GM23338 (cell line): ENCODE measurements at regions not wholly inside any gene's neighbourhood (a gene's known extent, or its start where the extent isn't known, plus 50 kb on each side); places are given as distances from the start of the nearest gene placed in this dataset.

Experiments
- ATAC-seq: fragments of 200-7000 bp; cut with Tn5 transposase; 3 replicates; pipeline ENCODE4 v1.9.1; 2020
- DNase-seq: peaks from one replicate; pipeline ENCODE4 v3.0.0-alpha.2; 2015; ENCODE audit warnings: low spot score
- H2AFZ ChIP-seq: fragments of 200-600 bp; sonication (generic); 2 replicates; pipeline ENCODE4 v1.8.0; 2016; ENCODE audit warnings: antibody characterized with exemption, mild to moderate bottlenecking, moderate library complexity
- H3F3A ChIP-seq: fragments of 200-600 bp; sonication (generic); replicated peaks from 2 replicates; pipeline ENCODE4 v1.8.0; 2017; ENCODE audit warnings: antibody characterized with exemption, mixed run types, low read depth
- H3K27ac ChIP-seq: fragments of 200-600 bp; sonication (generic); 2 replicates; pipeline ENCODE4 v1.6.1; 2016; ENCODE audit warnings: low read depth
- H3K27me3 ChIP-seq: fragments of 200-600 bp; sonication (generic); 2 replicates; pipeline ENCODE4 v1.8.0; 2016; ENCODE audit warnings: mild to moderate bottlenecking, mixed run types, moderate library complexity; ENCODE audit not compliant: insufficient read depth
- H3K36me3 ChIP-seq: fragments of 200-600 bp; sonication (generic); 2 replicates; pipeline ENCODE4 v1.8.0; 2016; ENCODE audit warnings: mild to moderate bottlenecking; ENCODE audit not compliant: insufficient read depth
- H3K4me1 ChIP-seq: fragments of 200-600 bp; sonication (generic); 2 replicates; pipeline ENCODE4 v1.8.0; 2016; ENCODE audit warnings: mild to moderate bottlenecking, moderate library complexity; ENCODE audit not compliant: insufficient read depth
- H3K4me2 ChIP-seq: fragments of 200-600 bp; sonication (generic); 2 replicates; pipeline ENCODE4 v1.7.1; 2017; ENCODE audit warnings: mixed run types
- H3K4me3 ChIP-seq: fragments of 200-600 bp; sonication (generic); 2 replicates; pipeline ENCODE4 v1.6.1; 2016; ENCODE audit warnings: mixed run types
- H3K79me2 ChIP-seq: fragments of 200-600 bp; sonication (generic); replicated peaks from 2 replicates; pipeline ENCODE4 v1.8.0; 2017; ENCODE audit warnings: mild to moderate bottlenecking; ENCODE audit not compliant: insufficient read depth
- H3K9me2 ChIP-seq: fragments of 200-600 bp; sonication (generic); 2 replicates; pipeline ENCODE4 v1.8.0; 2017; ENCODE audit not compliant: insufficient read depth
- H4K20me1 ChIP-seq: fragments of 200-600 bp; sonication (generic); replicated peaks from 2 replicates; pipeline ENCODE4 v1.8.0; 2017; ENCODE audit warnings: mild to moderate bottlenecking; ENCODE audit not compliant: insufficient read depth
- H3K27ac Mint-ChIP-seq: 2 replicates; pipeline ENCODE4 v1.8.0; 2020; ENCODE audit warnings: inconsistent platforms, mild to moderate bottlenecking, moderate library complexity, mixed read lengths
- H3K27me3 Mint-ChIP-seq: 3 replicates; pipeline ENCODE4 v1.8.0; 2022; ENCODE audit warnings: low read depth, mild to moderate bottlenecking, moderate library complexity, mixed read lengths, inconsistent platforms; ENCODE audit not compliant: insufficient read depth, poor library complexity
- H3K36me3 Mint-ChIP-seq: 3 replicates; pipeline ENCODE4 v1.8.0; 2021; ENCODE audit warnings: low read depth, mild to moderate bottlenecking, inconsistent platforms, moderate library complexity, mixed read lengths
- H3K4me1 Mint-ChIP-seq: 3 replicates; pipeline ENCODE4 v1.8.0; 2020; ENCODE audit warnings: mild to moderate bottlenecking, inconsistent platforms, mixed read lengths
- H3K4me3 Mint-ChIP-seq: 3 replicates; pipeline ENCODE4 v1.8.0; 2021; ENCODE audit warnings: moderate library complexity, mild to moderate bottlenecking, inconsistent platforms, mixed read lengths
- H3K9me3 Mint-ChIP-seq: 3 replicates; pipeline ENCODE4 v1.8.0; 2020; ENCODE audit warnings: moderate library complexity, mild to moderate bottlenecking, inconsistent platforms, mixed read lengths
- CREB1 ChIP-seq: fragments of 250-450 bp; sonication (Bioruptor Pico); IDR thresholded peaks from 2 replicates; pipeline ENCODE4 v1.5.0; 2020; ENCODE audit warnings: low read depth, mild to moderate bottlenecking, moderate library complexity
- CTCF ChIP-seq, 2 experiments: fragments of 200-600 bp in 1 of 2; sonication (generic) in 1 of 2; conservative IDR thresholded peaks; 2 replicates each; pipeline versions ENCODE4 v1.5.1 to v1.6.1; 2016 to 2017; ENCODE audit warnings: antibody characterized with exemption in 2 of 2, low read depth in 2 of 2, mild to moderate bottlenecking in 2 of 2, moderate library complexity in 1 of 2
- ETS1 ChIP-seq: IDR thresholded peaks from 2 replicates; pipeline ENCODE4 v1.6.1; 2016; ENCODE audit warnings: antibody characterized with exemption
- EZH2 ChIP-seq: fragments of 200-600 bp; sonication (generic); IDR thresholded peaks from one replicate; pipeline ENCODE4 v1.8.0; 2017; ENCODE audit warnings: antibody characterized with exemption, mild to moderate bottlenecking, low read depth; ENCODE audit not compliant: unreplicated experiment
- EZH2phosphoT487 ChIP-seq: fragments of 200-600 bp; sonication (generic); IDR thresholded peaks from one replicate; pipeline ENCODE4 v1.8.1; 2018; ENCODE audit warnings: antibody characterized with exemption; ENCODE audit not compliant: unreplicated experiment
- JUNB ChIP-seq: IDR thresholded peaks from one replicate; pipeline ENCODE4 v1.6.1; 2016; ENCODE audit warnings: antibody characterized with exemption; ENCODE audit not compliant: unreplicated experiment
- NANOG ChIP-seq: IDR thresholded peaks from 2 replicates; pipeline ENCODE4 v1.6.1; 2016; ENCODE audit warnings: antibody characterized with exemption, borderline replicate concordance
- POLR2AphosphoS5 ChIP-seq: IDR thresholded peaks from 2 replicates; pipeline ENCODE4 v1.6.1; 2016; ENCODE audit warnings: antibody characterized with exemption, low read depth
- REST ChIP-seq: IDR thresholded peaks from one replicate; pipeline ENCODE4 v1.6.1; 2018; ENCODE audit warnings: antibody characterized with exemption; ENCODE audit not compliant: unreplicated experiment
- STAT1 ChIP-seq: IDR thresholded peaks from one replicate; pipeline ENCODE4 v1.6.1; 2016; ENCODE audit warnings: antibody characterized with exemption; ENCODE audit not compliant: unreplicated experiment
- ZNF114 ChIP-seq: fragments of 250-450 bp; sonication (Bioruptor Pico); IDR thresholded peaks from 2 replicates; pipeline ENCODE4 v1.5.0; 2020; ENCODE audit warnings: mild to moderate bottlenecking, moderate library complexity
- ZNF462 ChIP-seq: fragments of 250-450 bp; sonication (Bioruptor Pico); IDR thresholded peaks from 2 replicates; pipeline ENCODE4 v1.5.0; 2020; ENCODE audit warnings: mild to moderate bottlenecking, moderate library complexity

GRCh38 chr13:44800626-44801025 lies 188.6 kb downstream of the NUFIP1 start (continued):
- no peak for TF ChIP-seq ETS1

GRCh38 chr13:44797685-44798084 lies 191.6 kb downstream of the NUFIP1 start:
- Histone ChIP-seq H3K4me1 (no peaks in the 10 kb centered on the region), H3F3A (no peaks in the 10 kb centered on the region), H3K4me3 (no peak overlapping the region), H3K79me2 (no peaks in the 10 kb centered on the region), H4K20me1 (no peaks in the 10 kb centered on the region), H3K27ac (no peak overlapping the region), H3K36me3 (no peaks in the 10 kb centered on the region), H2AFZ (peak overlapping the region; percentile 9), H3K27me3 (no peaks in the 10 kb centered on the region), H3K4me2 (no peak overlapping the region), H3K9me2 (peaks cover 5% of the 10 kb centered on the region; the same call in 1 of the 2 replicates)
- DNase-seq (no peak), ATAC-seq (no peak)
- no peaks in the 10 kb centered on the region for H3K4me1 Mint-ChIP-seq
- H3K27me3 Mint-ChIP-seq: peaks cover 2% of the 10 kb centered on the region
- H3K27ac Mint-ChIP-seq: no peak overlapping the region
- H3K9me3 Mint-ChIP-seq: no peaks in the 10 kb centered on the region
- H3K4me3 Mint-ChIP-seq: no peak overlapping the region
- no peaks in the 10 kb centered on the region for H3K36me3 Mint-ChIP-seq
- TF ChIP-seq JUNB (no peak), ZNF114 (no peak), ETS1 (no peak), CTCF (conservative IDR thresholded peaks at IDR 0.05; ENCODE audit: low read depth in 2 of 2) (no peak), STAT1 (no peak), EZH2 (no peak), ZNF462 (CRISPR knock-in tag) (no peak), REST (no peak), NANOG (no peak), CREB1 (CRISPR knock-in tag) (no peak), POLR2AphosphoS5 (no peak), EZH2phosphoT487 (no peak)
